DMS53 treated with DMSO at 0.1 percent for 48 hours (cell line): ENCODE measurements at regions not wholly inside any gene's neighbourhood (a gene's known extent, or its start where the extent isn't known, plus 50 kb on each side); places are given as distances from the start of the nearest gene placed in this dataset.
A peak's percentile ranks its signal among the peaks of the same experiment; 100 is the strongest.
"Not testable (repeated sequence)": the region's sequence is repeated elsewhere in the genome, so short reads cannot be mapped to it uniquely, and the experiment has no call there.

ENCODE experiments used
- DNase-seq: peaks from one replicate; lab custom pipeline; 2025; ENCODE audit not compliant: unreplicated experiment; lab: John Stamatoyannopoulos, UW

DNA sequence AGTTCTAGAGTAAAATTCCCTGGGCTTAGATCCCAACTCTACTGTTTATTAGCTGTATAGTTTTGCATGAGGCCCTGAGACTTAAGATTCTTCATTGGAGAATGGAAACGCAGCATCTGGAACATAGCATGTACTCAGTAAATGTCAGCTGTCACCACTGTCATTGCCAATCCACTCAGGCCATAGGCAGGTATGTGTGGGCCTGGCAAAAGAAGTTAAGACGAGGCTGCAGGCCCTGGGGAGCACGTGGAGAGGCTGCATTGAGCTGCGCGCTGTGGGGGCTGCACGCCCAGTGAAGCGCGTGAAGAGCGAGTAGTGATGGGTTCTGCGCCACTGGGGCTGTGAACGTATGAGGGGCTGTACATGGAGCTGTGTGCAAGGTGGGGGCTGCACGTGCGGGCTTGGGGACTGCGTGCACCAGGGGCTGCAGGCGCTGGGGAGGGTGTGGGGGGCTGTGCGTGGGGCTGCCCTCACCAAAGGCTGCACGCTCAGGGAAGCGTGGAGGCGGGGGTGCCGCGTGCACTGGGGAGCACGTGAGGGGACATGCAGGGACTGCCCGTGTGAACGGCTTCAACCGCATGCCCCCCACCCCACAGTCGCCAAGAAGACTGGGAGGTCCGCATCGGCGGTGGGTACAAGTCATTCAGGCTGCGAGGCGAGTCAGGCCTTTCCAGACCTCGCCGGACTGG lies 85.5 kb downstream of the PRR15 start:
- no peak for DNase-seq

DNA sequence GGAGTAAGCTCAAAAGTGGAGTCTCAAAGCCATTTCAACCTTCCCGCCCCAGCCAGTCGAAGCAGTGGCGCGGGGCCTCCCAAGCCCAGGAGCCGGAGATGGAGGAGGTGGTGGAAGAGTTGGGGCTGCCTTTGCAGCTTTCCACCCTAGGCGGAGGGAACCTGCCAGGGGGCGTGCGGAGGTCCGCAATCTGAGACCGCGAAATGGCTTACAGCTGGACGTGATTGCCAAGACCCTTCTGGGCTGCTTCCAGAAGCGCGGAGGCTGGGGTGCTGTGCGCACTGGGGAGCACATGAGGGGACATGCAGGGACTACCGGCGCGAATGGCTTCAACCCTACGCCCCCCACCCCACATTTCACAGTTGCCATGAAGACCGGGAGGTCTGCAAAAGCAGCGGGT lies 86.2 kb downstream of the PRR15 start:
- no peak for DNase-seq

DNA sequence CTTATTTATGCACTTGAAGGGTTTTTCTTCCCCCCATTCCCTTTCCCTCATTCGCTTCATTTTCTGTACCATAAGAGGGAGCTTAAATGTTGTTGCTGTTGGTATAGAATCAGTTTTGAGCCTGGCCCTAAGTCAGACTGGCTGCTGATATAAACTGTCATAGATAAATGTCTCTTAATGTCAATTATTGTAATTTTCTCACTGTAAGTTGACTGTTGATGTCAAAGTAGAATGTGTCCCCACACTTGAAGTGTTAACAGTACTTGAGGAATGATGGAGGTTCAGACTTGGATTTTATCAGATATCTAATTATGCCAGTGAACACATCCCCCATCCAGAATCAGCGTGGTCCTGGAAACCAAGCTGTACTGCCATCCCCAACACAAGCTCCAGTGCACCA lies 87.8 kb downstream of the PRR15 start:
- no peak for DNase-seq

DNA sequence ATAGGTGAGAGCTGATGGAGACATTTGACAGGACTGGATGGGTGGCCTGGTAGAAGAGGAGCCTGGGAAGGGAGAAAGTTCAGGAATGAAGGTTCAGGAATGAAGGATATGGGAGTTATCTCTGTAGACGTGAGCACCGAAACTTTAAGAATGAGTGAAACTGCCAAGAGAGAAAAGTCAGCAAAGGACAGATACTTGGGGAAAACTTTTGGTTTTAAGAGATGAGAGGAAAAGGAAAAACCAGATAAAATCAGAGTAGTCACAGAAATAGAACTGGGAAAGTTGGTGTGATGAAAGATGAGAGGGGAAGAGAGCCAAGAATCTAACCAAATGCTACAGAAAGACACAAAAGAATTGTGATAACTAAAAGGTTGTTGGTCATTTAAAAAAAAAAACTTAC lies 88.9 kb downstream of the PRR15 start:
- DNase-seq = no peak

DNA sequence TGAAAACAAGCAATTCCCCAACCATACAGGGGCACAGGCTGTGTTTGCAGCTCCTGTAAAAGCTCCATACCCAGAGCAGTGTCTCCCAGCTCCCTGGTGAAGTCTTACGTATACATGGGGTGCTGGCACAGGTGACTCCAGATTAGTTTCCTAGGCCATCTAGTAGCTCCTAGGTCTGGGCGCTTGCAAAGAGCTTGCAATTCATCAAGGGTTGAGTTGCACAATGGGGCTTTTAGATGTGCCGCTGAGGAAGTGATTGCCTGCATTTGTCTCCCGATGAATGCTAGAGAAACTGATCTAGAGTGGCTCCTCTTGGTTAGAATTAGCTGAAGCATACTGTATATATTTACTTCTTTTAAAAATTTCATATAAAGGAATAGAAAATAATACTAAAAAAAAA lies 90.7 kb downstream of the PRR15 start:
- not testable (repeated sequence) for DNase-seq

DNA sequence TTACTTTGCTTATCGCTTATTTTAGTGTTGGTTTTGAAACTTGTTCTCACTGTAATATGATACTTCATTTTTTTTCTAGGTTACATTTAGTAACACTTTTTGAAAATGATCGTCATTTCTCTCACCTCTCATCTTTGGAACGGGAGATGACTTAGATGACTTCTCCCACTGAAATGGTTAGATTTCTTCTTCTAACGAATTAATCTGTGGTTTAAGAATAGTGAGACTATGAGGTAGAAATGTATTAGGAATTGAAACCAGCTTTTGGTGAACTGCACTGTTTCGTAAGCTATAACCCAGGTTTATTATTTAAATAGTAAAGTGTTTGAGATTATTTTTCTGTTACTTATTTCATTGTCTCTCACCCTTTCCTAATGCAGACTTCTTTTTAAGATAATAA lies 93.7 kb downstream of the PRR15 start:
- DNase-seq = no peak

DNA sequence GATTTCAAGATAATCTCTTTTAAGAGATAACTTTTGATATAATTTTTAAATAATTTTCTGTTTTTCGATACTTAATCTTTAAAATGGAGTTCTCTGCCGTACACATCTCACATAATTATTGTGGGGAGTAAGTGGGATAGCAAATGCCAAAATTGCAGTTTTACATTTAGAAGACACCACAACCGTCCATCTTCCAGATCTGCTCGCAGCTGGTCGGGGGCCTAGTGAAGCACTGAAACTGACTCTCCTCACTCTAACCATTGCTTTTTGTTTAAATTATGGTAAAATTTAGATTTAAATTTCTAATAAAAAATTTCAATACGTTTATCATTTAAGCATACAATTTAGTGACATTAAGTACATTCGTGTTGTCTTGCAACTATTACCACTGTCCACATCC lies 94.2 kb downstream of the PRR15 start:
- DNase-seq = no peak

DNA sequence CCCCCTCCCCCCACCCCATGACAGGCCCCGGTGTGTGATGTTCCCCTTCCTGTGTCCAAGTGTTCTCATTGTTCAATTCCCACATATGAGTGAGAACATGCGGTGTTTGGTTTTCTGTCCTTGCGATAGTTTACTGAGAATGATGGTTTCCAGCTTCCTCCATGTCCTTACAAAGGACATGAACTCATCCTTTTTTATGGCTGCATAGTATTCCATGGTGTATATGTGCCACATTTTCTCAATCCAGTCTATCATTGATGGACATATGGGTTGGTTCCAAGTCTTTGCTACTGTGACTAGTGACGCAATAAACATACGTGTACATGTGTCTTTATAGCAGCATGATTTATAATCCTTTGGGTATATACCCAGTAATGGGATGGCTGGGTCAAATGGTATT lies 95.6 kb downstream of the PRR15 start:
- DNase-seq = not testable (repeated sequence)

DNA sequence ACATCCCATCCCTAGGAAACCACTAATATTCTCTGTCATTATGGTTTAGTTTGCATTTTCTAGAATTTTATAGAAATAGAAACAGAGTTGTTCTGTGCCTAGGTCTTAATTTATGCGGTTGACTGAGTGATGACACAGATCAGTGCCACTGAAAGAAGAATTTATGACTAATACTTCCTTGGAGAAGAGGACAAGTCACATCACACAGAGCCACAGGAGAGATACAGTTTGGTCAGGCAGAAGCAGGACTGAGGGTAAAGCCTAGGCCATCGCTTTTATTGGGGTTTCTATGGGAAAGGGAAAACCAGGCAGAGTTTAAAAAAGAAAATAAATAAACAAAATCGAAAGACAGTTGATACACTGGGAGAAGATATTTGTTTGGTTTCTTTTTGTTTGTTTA lies 99.3 kb downstream of the PRR15 start:
- peak; percentile 7 for DNase-seq

DNA sequence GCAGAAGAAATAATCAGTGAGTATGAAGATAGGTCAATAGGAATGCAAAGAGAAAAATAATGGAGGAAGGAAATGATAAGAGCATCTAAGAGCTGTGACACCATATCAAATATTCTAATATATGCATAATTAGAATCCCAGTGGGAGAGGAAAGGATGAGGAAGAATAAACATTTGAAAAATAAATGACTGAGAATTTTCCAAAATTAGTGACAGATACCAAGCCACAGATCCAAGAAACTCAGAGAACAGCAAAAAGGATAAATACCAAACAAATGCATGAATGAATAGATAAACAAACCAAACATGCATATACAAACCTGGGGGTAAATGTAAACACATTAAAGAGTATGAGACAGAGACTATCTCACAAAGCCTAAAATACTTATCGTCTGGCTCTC lies 101.4 kb downstream of the PRR15 start:
- not testable (repeated sequence) for DNase-seq

DNA sequence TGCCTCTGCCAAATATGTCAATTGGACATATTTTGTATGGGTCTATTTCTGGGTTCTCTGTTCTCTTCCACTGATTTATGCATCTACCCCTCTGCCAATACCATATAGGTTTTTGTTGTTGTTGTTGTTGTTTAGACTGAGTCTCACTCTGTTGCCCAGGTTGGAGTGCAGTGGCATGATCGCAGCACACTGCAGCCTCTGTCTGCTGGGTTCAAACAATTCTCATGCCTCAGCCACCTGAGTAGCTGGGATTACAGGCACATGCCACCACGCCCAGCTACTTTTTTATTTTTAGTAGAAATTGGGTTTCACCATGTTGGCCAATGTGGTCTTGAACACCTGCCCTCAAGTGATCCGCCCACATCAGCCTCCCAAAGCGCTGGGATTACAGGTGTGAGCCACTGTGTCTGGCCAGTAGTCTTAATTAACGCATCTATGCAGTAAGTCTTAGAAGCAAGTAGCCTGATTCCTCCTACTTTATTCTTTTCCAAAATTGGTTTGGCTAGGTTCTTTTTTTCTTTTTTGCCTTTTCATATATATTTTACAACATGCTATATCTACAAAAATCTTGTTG lies 103.5 kb downstream of the PRR15 start:
- DNase-seq = not testable (repeated sequence)

DNA sequence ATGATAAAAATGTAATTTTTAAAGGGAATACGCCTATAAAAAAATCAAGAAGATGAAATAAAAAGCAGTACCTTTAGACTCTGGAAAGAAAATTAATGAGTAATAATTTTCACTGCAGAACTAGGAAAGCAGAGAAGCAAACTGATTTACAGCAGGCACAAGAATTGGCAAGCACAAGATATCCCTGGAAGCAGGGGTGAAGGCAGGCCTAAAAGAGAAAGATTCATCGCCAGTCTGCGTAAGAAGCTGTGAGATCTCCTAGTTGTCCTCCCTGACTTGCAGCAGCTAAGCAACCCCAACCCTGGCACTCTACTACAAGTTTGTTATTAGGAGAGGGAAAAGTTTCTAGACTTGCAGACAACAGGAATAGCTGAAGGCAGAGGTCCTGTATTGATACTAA lies 107.7 kb downstream of the PRR15 start:
- not testable (repeated sequence) for DNase-seq

DNA sequence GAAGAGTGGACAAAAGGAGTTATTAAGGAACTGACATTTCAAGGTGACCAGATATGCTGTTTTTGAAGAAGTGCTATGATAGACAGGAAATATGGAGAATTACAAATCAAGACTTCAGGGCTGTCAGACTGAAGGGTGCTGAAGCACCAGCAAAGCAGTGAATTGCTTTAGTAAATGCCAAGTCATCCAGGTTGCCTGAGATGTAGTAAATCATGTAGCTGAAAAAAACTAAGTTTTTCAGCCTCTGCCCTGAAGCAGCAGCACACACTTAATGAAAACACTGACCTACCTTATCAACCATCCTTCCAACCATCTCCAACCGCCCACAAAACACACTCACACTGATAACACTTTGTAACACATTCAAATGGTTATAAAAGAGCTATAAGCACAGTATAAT lies 110.0 kb downstream of the PRR15 start:
- not testable (repeated sequence) for DNase-seq

DNA sequence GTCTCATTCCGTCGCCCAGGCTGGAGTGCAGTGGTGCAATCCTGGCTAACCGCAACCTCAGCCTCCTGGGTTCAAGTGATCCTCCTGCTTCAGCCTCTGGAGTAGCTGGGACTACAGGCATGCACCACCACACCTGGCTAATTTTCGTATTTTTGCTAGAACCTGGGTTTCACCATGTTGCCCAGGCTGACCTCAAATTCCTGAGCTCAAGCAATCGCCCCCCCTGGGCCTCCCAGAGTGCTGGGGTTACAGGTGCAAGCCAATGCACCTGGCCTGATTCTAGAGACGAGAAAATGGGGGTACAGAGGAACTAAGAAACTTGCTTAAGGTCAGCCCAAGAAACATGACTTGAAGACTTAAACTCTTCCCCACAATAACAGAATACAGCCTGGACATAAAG lies 111.0 kb downstream of the PRR15 start:
- DNase-seq = not testable (repeated sequence)

DNA sequence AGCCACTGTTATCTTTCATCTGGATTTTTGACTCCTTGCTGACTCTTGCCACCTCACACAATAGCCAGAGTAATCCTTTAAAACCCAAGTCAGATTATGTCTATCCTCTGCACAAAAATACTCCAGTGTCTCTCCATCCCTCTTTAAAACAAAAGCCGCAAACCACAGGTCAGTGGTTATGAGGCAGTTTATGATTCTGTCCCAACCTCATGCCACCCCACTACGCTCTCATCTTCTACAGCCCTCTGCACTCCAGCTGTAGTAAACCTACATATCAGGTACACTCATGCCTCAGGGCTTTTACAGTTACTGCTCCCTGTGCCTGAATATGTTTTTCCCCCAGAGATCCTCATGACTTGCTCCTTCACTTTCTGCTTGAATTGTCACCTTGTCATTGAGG lies 113.6 kb downstream of the PRR15 start:
- not testable (repeated sequence) for DNase-seq

DNA sequence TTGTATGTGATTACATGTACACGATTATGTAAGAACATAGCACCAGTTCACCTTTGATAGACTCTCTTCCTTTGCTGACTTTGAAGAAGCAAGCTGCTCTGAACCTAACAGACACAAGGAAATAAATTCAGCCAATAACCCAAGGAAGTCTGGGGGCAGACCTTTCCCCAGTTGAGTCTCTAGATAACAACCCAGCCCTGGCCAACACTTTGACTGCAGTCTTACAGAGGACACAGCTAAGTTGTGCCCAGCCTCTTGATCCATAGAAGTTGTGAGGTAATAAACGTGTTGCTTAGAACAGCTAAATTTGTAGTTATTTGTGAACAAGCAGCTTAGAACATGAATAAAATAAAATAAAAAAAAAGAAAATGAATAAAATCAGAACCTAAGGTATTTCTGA lies 116.3 kb downstream of the PRR15 start:
- DNase-seq = not testable (repeated sequence)

DNA sequence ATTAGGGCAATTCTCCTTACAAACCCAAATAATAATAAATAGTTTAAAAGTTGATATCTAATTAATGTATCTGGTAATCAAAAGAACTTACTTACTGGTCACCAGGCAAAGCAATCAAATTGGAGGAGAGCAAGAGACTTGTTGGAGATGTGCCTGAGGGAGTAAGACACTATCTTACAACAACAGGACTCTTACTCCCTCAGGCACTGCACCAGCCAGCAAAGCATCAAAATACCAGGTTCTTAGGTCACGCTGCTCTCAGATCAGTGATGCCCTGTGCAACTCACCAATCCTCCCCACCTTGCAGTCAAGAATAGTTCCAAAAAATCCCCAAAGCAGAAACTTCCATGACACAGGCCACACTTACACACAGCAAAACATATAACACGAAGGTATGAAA lies 117.0 kb downstream of the PRR15 start:
- not testable (repeated sequence) for DNase-seq

DNA sequence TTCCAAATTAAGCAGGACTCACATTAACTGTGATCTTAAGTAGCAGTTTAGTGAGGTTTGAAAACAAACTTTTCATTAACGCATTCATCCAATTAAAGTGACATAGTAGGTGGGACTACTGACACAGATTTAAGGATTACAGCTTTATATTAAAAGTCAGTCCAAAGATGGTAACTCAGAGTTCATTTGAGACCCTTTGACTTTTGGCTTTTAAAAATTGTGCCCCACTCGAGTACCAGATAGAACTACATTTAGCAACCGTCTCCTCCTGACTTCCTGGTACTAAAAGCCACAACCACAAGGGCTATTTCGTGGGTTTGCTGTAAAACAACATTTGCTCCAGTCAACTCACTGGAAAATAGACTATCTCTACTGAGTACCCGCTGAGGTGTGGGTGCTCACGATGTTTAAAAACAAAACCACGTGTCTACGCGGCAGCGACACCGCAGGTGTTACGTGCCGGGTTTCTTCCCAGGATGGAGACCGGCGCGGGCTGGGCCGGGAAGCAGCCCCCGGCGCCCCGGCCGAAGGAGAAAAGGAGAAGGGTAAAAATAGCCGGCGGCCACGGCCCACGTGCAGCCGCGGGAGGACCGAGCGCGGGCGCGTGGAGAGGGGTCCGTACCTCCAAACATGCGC lies 120.6 kb downstream of the PRR15 start:
- DNase-seq = not testable (repeated sequence)

DNA sequence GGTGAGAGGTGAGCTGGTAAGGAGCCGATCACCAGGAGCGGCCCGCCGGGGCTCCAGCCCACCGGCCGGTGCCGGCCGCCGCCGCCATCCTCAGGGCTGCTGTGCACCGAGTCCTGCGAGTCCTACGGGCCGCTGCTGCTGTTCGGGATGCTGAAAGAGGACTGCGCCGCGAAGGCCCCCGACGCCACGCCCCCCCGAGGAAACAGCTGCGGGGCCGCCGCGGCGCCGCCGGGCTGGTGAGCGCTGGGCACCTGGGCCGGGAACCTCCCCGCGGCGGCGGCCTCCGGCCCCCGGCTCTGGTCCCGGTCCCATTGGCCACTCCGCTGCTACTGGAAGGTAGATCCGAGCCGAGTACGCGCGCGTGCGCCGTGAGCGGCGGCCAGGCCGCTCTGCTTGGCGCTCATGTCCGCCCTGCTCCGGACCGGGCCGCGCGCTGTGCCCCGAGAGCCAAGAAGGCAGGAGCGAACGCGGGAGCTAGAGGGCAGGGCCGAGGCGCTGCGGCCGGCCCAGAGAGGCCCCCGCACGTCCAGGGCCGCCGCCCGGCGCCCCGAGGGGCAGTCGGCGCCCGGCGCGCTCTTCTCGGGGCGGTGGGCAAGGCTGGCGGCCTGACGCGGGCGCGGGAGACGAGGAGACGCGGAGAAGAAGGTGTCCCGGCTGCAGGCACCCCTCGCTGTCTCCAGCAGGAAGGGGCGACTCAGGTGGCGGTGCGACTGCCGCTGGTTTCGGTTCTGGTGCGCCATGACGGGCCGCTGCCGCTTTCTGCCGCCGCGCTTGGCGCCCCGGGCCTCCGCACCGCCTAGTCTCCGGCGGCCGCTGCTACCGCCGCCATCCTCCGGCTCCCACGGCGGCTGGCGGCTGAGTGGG lies 121.3 kb upstream of the WIPF3 start:
- peak; percentile 79 for DNase-seq

DNA sequence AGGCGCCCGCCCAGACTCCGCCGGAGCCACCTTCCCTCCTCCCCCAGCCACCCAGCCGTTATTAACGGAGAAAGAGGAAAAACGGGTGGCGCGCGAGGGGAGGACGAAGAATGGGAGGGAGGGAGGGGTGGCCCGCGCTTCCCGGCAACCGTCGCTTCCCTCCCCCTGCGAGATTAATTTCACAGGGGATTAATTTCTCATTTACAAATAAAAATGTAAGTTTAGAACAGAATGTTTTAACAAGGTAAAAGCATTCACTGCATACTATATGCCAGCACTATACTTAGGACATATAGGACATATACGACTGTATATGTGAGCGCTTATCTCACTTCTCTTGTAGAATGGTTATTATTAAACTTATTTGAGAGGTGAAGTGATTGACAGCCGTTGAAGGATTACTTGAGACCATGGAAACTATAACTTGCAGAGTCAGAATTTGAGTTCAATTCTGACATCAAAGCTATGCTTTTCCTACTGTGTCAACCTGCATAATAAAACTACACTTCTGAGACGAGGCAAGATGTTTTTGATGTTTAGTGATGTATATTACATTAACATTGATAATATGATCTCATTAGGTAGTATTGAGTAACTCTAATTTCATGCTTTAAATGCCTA lies 120.5 kb upstream of the WIPF3 start:
- DNase-seq = not testable (repeated sequence)

DNA sequence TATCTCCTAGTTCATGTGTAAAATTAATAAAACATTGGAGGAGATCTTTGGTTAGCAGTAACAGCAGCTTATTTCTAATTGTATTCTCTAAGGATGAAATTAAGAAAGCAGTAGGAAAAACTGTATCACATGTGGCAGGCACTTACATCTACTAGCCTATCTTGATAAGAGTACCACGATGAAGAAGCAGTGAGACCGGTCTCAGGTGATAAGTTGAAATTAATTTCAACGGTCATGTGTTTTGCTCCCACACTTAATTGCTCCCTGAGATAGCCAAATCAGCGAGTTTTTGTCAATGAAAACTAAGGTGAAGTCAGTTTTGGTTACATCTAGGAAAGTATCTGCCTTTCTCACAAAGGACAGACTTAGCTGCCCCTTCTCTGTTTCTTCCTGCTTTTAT lies 115.8 kb upstream of the WIPF3 start:
- not testable (repeated sequence) for DNase-seq
